ENCODE measurements at regions not wholly inside any gene's neighbourhood (a gene's known extent, or its start where the extent isn't known, plus 50 kb on each side); places are given as distances from the start of the nearest gene placed in this dataset.

GRCh38 chr20:40802886-40803285 lies 113.8 kb upstream of the MAFB start:
- DNase-seq (ENCODE audit: low spot score), result no peak
- intact Hi-C loops (cut with DNase I), result no loop called here

- no peak for DNase-seq (ENCODE audit: low spot score)
- intact Hi-C loops (cut with DNase I), result no loop called here
Measured at GRCh38 chr20:40803381-40803780, 114.3 kb upstream of the MAFB start.

DNA sequence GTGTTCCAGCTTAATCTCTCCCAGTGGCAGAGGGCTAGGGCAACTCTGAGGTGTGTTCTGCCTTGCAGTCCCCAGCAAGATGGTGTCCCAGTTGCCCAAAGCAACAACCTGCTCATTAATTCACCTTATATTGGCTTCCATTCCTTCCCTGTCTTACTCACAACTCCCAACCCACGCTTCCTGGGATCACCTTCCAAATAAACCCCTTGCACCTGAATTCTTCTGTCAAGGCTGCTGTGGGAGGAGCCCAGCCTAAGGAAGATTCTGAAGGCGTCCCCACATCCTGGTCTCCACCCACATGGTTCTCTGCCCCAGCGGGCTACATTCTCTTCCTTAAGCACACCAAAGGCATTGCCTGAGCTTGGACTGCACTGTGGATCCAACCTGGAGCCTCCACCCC lies 116.6 kb upstream of the MAFB start:
- no peak for DNase-seq (ENCODE audit: low spot score)
- intact Hi-C loops (cut with DNase I), result no loop called here

DNA sequence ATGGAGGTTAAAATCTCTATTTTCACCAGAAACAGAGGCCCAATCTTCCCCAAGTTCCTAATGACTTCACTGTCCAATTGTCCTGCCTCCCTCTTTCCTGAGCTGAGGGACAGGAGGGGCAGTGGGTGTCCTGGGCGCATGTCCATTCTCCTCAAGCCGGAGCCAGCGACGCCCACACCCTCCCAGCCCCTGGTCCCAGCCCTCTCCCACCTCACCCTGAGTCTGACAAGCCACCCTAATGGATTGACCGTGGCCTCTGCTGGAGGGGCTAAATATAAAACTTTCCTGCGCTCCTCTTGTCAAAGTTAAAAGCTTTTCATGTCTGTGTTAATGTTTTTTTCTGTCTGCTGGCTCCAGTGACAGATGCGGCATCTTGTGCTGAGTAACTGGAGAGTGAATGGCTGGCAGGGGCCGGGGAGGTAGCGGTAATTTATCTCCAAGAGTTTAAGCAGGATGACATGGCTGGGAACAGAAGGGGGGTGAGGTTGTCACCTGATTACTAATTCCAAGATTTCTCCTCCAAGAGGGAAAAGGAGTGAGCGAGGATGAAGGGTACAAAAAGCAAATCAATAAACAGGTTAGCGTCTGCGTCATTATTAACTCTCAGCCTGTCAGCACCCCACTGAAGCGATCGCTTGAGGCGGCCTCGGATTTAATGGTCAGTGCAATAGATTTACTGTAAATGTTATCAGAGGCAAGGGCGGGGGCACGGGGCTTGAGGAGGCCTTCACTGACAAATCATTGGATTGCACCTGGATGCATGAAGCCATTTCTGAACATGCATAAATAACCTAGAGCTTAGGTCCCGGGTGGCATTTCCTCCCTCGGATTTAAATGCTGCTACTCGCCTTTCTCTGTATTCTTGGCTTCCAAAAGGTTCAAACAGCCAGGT lies 118.1 kb upstream of the MAFB start:
- DNase-seq (ENCODE audit: low spot score), result no peak
- intact Hi-C loops (cut with DNase I), result no loop called here

DNA sequence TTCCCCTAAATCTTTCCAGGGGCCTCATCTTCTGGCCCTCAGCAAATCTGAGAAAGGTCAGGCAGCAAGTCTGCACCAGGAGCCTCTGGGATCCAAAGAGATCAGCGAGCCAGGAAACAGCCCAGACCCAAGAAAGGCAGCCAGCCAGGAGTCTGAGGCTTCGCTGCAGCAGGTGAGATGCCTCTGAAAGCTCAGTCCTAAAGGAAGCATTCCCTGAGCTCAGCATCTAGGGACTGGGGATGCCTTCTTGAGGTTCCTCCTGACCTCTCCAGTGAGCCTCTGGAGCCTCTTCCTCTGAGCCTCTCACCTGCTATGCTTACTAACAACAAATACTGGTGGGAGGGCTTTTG lies 118.8 kb upstream of the MAFB start:
- no peak for DNase-seq (ENCODE audit: low spot score)
- intact Hi-C loops (cut with DNase I), result no loop called here

GRCh38 chr20:40808936-40809335 lies 119.9 kb upstream of the MAFB start:
- DNase-seq (ENCODE audit: low spot score), result no peak
- intact Hi-C loops (cut with DNase I), result no loop called here

GRCh38 chr20:40809361-40809760 lies 120.3 kb upstream of the MAFB start:
- intact Hi-C loops (cut with DNase I), result no loop called here
- no peak for DNase-seq (ENCODE audit: low spot score)

DNA sequence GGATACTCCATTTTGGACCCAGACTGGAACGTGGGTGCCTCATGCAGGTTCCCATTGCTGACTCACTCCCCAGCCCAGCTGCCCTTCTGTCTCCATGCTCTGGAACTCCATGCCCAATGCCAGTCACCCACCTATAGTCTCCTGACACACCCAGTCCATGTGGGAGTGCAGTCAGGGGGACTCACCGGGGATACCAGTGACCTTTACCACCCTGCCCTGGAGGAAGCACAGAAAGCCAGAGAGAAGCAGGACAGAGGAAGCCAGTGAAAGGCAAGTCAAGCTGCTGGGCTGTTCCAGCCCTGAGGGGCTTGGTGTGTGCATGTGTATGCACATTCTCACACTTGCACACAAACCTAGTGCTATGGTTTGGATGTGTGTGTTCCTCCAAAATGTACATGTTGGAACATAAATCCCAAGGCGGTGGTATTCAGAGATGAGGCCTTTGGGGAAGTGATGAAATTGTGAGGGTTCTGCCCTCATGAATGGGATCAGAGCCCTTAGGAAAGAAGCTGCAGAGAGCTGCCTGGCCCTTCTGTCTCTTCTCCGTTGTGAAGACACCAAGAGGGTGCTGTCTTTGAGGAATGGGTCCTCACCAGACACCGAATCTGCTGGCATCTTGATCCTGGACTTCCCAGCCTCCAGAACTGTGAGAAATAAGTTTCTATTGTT lies 121.4 kb upstream of the MAFB start:
- no peak for DNase-seq (ENCODE audit: low spot score)
- intact Hi-C loops (cut with DNase I), result no loop called here

GRCh38 chr20:40811004-40811403 lies 122.0 kb upstream of the MAFB start:
- no peak for DNase-seq (ENCODE audit: low spot score)
- intact Hi-C loops (cut with DNase I), result no loop called here

GRCh38 chr20:40811660-40812414 lies 122.8 kb upstream of the MAFB start:
- intact Hi-C loops (cut with DNase I), result no loop called here
- no peak for DNase-seq (ENCODE audit: low spot score)

DNA sequence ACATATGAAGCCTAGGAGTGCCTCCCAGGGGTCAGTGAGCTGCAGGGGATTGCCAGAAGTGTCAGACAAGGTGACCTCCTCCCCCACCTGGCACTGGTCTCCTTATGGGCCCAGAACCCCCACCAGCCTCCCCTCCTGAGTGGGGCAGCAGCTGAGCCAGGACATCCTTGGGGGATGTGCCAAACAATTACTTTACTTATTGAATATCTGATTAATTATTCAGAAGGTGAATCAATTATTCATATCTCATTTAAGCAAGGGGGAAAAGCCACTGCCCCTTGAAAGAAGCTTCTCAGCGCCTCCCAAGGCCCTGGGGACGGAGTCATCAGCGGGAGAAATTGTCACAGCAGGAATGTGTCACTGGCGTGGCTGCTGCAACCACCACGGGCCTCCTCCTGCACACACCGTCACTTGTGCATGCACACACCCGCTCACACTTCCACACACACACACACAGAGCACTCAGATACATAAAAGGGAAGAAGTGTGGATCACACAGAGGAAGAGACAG lies 123.4 kb upstream of the MAFB start:
- DNase-seq (ENCODE audit: low spot score), result no peak
- intact Hi-C loops (cut with DNase I), result no loop called here

GRCh38 chr20:40813029-40813431 lies 124.0 kb upstream of the MAFB start:
- intact Hi-C loops (cut with DNase I), result no loop called here
- DNase-seq (ENCODE audit: low spot score), result no peak

- DNase-seq (ENCODE audit: low spot score), result no peak
- intact Hi-C loops (cut with DNase I), result no loop called here
Measured at GRCh38 chr20:40813708-40814630, 124.9 kb upstream of the MAFB start.

GRCh38 chr20:40814631-40814960 lies 125.6 kb upstream of the MAFB start:
- intact Hi-C loops (cut with DNase I), result no loop called here
- no peak for DNase-seq (ENCODE audit: low spot score)

DNA sequence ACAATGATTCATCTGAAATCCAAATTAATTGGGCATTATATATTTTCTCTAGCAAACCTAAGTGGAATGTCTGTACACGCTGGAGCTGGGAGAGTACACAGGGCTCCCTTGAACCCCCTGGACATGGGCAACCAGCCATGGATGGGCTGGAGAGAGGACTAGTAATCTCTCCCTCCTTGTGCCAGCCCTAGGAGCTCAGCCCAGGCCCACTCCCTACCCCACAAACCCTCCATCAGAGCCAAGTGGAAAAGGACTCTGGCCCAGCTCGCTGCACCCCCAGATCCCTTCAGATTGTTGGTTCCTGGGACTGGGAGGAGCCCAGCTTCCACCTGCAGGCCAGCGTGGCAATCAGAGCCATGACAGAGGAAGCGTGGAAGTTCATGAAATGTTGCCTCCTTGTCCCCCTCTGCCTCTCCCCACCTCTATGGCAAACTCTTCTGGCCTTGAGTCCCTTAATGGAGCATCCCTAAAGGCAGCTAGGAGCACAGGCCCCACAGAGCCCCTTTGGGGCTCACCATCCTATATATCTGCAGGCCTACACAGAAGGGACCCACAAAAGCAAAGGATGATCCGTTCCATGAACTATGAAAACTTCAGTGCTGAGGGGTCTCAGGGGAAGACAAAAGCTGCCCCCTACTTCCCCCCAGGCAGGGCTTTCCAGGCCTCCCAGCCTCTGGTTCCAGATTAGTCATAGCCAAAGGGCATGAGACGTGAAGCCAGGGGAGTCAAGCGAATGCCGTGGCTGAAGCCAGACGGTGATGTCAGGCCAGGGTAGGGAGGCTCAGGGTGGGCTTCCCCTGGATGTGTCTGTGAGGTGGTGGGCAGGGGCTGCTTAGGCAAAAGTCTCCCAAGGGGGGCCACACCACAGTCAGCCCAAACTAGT lies 126.4 kb upstream of the MAFB start:
- intact Hi-C loops (cut with DNase I), result no loop called here
- DNase-seq (ENCODE audit: low spot score), result no peak

DNA sequence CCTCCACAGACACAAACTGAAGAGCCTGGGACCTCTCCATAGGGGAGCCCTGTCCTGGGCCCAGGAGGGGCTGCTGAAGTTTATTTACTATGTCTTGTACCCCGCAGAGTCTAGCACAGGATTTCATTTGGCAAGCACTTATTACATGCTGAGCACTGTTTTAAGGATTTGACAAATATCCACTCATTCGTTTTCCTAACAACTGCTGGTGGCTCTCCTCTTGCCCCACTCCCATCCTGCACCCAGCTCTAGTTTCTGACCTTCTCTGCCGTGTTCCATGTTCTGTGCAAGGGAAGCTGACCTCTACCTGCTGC lies 127.0 kb upstream of the MAFB start:
- intact Hi-C loops (cut with DNase I), result no loop called here
- no peak for DNase-seq (ENCODE audit: low spot score)

DNA sequence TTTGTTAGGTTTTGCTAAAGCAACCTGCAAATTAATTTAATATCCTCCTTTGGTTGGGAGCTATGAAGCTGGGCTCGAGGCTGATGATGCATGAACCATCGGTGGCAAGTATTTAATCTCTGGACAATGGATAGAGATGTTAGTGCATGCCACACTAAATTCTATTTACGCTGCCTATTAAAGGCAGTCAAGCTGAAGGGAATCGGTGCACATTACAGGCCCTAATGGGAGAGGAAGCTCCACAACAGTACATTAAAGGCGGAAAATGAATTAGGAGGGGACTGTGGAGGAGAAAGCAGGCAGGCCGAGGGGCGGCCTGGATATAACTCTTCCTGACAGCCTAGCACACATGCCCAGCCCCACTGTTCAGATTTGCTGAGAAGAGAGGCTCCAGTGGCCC lies 132.4 kb upstream of the MAFB start:
- DNase-seq (ENCODE audit: low spot score), result peak; percentile 0
- intact Hi-C loops (cut with DNase I), result no loop called here

- intact Hi-C loops (cut with DNase I), result no loop called here
Measured at GRCh38 chr20:40826699-40827098, 137.7 kb upstream of the MAFB start.

GRCh38 chr20:40835321-40835720 lies 146.3 kb upstream of the MAFB start:
- DNase-seq (ENCODE audit: low spot score), result no peak
- intact Hi-C loops (cut with DNase I), result no loop called here

More at GRCh38 chr20:40826699-40827098, 137.7 kb upstream of the MAFB start:
- no peak for DNase-seq (ENCODE audit: low spot score)

All from cardiac septum (tissue), 1 donor.